RPMI7951 (cell line): ENCODE measurements at regions not wholly inside any gene's neighbourhood (a gene's known extent, or its start where the extent isn't known, plus 50 kb on each side); places are given as distances from the start of the nearest gene placed in this dataset.
"Not testable (repeated sequence)": the region's sequence is repeated elsewhere in the genome, so short reads cannot be mapped to it uniquely, and the experiment has no call there.

Experiments used
- DNase-seq: peaks from one replicate; pipeline ENCODE4 v3.0.0-alpha.2; 2012; ENCODE audit warnings: low read depth

DNA sequence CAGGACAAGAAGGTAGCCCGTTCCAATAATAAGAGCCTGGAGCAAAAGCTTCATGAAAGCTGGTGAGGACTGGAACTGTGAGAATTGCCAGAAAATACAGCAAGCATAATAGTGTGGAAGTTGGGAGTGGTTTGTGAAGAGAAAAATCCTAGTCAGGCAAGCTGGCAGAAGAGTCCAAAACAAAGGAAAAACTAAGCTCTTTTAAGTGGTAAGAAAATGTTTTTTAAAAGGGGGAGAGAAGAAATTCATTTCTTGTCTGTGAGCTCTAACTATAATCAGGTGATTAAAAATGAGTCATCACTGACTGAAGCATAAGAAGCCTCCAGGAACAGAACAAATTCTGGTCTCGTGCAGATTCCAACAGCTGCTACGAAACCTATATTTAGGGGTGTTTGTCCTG is 102.6 kb downstream of the CAAP1 start:
- peak; percentile 32 for DNase-seq

DNA sequence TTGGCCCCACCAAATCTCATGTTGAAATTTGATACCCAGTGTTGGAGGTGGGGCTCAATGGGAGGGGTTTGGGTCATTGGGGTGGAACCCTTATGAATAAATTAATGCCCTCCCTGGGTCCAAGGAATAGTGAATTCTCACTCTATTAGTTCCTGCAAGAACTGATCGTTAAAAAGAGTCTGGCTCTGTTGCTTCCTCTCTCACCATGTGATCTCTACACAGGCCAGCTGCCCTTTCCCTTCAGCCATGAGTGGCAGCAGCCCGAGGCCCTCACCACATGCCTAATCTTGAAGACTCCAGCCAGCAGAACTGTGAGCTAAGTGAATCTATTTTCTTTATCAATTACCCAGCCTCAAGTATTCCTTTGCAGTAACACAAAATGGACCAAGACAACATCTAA is 106.0 kb downstream of the CAAP1 start:
- no peak for DNase-seq

DNA sequence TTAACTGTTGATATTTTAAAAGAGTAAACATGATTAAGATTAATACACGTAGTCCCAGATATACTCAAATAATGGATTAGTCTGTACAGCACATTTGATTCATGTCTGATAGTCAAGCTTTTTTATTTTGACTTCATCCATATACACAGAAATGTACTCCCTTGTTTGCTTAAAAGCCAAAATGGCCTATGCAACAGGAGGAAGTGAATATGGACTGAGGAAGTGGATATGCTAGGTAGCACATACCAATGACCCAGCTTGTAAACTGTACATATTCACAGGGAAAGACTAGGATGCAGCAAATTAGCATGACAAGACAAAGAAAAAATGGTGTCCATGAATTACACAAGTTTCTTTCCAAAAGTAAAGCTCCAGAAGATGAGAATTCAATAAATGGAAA is 109.7 kb downstream of the CAAP1 start:
- DNase-seq, result no peak

DNA sequence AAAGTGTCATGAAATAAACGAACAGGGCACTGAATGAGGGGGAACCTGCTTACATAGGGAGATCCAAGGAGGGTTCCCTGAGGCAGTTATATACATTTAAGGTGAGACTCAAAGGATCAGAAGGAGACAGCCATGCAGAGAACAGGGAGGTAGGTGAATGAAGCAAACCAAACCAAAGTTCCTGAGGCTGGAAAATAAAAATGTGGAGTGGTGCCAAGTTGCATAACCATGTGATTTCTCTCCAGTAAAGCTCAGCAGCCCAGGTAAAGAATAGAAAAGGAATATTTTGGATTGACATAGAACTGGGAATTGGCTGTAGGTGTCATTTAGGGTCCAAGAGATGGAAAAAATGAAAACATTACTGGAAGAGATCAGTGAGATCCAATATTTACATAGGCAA is 110.7 kb downstream of the CAAP1 start:
- DNase-seq, result no peak

DNA sequence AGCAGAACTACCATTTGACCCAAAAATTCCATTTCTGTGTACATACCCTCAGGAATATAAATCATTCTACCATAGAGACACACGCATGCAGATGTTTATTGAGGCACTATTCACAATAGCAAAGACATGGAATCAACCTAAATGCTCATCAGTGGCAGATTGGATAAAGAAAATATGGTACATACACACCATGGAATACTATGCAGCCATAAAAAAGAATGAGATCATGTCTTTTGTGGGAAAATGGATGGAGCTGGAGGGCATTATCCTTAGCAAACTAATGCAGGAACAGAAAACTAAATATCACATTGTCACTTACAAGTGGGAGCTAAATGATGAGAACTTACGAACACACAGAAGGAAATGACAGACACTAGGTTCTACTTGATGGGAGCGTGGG is 112.3 kb downstream of the CAAP1 start:
- DNase-seq, result not testable (repeated sequence)

DNA sequence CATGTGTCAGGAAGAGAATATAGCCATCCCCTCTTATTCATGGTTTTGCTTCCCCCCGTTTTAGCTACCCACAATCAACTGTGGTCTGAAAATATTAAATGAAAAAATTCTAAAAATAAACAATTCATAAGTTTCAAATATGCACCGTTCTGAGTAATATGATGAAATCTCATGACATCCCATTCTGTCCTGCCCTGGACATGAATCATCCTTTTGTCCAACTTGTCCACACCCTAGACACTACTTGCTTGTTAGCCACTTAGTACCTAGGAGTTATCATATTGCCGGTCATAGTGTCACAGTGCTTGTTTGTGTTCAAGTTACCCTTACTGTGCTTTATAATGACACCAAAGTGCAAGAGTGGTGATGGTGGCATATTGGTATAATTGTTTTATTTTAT is 113.5 kb downstream of the CAAP1 start:
- DNase-seq, result peak; percentile 10

DNA sequence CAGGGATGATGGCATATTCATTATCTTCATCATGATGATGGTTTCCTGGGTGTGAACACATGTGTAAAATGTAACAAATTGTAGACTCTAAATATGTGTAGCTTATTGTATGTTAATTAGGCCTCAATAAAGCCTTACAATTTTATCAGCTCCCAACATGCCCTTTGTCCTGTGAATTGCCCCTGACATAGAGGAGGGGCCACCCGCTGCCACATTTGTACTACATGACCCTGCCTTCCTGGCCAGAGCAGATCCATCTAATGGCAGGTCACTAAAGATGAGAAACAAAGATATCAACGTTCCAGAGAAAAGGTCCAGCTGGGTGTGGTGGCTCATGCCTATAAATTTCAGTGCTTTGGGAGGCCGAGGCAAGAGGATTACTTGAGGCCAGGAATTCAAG is 117.2 kb downstream of the CAAP1 start:
- DNase-seq, result no peak

DNA sequence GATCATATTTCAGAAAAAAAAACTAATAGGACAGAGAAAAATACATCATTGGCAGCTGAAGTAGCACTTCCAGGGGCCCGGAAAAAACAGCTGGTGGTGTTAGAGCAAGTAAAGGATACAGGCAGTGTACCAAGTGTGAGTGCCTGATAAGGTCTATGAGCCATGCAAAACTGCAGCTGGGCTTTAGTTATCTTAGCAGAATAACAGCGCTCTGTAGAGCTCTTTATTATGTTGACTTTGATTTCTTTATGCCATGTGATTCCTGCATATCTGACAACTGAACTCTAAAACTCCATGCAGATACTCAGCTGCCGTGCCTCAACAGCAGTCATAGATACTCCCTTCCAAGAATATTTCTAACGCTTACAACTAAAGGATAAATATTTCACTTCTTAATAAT is 119.5 kb downstream of the CAAP1 start:
- no peak for DNase-seq

DNA sequence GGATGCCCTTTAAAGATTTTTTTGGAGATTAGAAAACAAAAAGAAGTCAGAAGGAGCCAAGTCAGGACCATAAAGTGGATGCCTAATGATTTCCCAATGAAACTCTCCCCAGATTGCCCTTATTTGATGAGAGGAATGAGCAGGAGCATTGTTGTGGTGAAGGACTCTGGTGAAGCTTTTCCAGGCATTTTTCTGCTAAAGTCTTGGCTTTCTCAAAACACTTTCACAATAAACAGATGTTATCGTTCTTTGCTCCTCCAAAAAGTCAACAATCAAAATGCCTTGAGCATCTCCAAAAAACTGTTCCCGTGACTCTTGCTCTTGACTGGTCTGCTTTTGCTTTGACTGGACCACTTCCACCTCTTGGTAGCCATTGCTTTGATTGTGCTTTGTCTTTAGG is 121.8 kb downstream of the CAAP1 start:
- no peak for DNase-seq

DNA sequence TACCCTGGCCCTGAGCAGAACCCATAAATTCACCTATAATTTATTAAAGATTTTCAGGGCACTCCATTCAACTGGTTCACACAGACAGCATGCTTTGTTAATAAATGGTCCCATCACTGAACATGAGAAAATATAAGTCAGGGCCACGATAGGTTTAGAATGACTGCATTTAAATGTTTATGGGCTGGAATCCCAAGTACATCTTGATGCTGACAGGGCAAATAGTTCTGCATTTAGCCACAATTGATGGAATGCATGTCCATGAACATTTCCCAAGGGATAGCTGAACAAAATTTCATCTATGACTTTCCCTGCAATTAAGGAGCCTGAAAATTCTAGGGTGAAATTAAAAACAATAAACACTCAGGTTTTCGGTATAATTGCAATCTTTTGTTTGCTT is 124.5 kb downstream of the CAAP1 start:
- DNase-seq, result no peak

DNA sequence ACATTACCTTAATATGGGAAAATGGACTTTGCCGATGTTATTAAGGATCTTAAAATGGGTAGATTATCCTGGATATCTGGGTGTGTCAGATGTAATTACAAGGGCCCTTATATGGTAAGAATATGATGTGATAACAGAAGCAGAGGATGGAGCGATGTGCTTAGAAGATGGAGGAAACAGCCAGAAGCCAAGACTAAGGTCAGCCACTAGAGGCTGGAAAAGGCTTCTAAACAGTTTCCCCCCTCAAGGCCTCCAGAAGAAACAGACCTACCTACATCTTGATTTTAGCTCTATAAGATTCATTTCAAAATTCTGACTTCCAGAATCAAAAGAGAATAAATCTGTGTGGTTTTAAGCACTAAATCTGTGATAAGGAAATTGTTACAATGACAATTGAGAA is 131.9 kb downstream of the CAAP1 start:
- no peak for DNase-seq

DNA sequence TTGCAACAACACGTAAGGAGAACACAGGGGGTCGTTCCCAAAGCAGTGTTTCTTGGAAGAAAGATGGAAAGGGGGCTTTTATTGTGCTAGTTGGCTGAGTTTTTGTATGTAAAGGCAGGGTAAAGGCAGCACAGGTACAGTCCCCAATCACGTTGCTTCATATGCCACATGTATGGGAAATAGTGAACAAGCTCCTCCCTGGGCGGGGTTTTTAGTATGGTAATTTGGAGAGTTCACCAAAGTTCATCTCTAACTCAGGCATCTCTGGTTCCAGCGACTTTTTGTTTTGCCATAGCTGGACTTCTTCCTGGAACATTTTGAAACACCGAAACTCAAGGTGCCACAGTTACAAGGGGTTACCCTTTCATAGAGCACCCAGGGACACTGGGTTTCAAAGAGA is 133.9 kb downstream of the CAAP1 start:
- no peak for DNase-seq

DNA sequence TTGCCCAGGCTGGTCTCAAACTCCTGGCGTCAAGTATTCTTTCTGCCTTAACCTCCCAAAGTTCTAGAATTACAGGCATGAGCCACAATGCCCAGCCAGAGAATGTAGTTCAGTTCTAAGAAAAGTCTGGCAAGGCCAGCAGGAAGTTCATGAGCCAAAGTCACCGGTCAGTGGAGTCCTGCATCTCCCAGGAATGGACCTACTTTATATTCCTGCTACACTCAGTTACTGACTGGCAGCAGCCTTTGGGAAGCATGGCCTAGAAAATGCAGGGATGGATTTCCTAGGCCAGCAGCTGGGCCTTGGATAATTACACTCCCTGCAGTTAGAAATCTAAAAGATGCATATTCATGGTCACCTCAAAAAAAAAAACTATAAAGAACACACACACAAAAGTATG is 135.7 kb downstream of the CAAP1 start:
- no peak for DNase-seq

DNA sequence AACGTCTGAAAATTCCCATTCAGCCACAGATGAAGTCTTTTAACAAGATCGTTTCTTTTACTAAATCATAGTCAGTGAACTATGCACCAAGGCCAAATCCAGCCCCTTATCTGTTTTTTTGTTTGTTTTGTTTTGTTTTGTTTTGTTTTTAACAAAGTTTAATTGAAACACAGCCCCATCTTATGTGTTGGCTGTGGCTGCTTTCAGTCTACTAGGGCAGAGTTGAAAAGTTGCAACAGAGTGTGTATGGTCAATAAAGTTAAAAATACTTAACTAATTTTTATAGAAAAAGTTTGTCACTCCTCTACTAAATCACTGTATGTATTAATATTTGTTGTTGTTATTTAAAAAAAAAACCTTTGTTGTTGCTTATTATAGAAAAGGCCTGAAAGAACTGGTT is 137.1 kb downstream of the CAAP1 start:
- DNase-seq, result no peak

DNA sequence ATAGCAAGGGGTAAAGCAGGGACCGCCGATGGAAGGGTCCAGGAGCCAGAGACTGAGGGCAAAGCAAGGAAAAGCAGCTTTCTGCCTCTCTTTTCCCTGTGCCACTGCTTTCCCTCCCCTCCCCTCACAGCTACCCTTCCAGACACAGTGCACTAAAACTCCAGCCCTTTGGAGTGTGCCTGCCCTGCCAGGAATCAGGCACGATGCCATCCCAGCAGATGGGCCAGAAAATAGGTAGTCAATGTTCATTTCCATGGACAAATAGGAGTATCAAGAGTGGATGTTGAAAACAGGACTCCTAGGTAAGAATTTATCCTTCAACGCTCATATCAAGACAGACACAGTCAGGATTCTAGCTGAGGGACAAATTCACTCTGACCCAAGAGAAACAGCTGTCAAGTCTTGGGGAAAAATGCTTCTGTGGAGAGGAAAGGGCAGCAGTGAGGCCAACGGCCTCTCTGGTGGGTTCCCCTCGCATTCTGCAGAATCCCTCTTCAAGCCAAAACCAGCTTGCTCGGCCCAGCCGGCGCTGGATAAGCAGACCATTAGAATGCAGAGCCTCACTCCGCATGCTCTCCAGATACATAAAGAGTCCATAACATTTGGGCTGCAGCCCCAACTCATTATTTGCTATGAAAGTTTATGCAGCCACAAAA is 138.0 kb downstream of the CAAP1 start:
- no peak for DNase-seq

DNA sequence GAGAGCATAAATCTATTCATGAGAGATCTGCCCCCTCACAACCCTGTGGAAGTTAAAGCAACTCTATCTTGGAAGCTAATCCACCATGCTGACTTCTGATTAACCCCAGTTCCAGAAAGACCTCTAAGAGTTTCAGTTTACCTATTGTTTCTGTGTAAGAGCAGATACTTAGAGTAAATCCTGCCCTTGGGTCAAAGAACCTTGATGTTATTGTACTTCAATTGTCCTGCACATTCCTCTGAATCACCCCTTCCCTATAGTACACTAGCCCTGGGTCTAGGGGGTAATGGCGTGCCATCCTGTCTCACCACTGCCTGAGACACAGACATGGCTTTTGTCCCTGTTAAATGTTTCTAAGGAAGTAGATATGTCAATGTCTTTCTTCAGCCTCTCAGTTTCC is 138.6 kb downstream of the CAAP1 start:
- no peak for DNase-seq

DNA sequence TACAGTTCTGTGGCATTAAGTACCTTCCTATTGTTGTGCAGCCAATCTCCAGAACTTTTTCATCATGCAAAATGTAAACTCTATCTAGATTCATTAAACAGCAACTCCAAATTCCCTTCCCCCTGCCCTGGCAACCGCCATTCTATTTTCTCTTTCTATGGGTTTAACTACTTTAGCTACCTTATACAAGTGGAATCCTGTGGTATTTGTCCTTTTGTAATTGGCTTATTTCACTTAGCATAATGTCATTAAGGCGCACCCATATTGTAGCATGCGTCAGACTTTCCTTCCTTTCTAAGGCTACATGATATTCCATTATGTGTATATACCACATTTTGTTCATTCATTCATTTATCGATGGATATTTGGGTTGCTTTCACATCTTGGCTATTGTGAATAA is 142.4 kb downstream of the CAAP1 start:
- no peak for DNase-seq

DNA sequence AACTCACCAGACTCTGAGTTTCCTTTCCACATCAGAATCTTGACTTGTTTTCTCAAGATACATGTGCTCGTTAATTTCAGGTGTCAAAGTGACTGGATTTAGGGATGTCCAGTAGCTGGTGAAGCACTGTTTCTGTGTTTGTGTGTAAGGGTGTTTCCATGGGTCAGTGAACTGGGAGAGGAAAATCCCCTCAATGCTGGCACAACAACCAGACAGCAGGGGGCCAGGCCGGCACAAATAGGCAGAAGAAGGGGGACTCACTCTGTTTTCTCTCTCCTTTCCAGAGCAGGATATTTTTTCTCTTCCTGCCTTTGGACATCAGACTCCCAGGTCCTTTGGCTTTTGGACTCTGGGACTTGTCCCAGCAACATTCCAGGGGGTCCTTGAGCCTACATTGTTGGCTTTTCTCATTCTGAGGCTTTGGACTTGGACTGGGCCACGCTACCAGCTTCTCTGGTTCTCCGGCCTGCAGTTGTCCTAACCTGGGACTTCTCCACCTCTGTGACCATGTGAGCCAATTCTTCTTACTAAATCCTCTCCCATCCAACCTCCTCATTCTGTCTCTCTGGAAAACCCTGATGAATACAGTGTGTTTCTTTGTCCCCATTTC is 144.0 kb downstream of the CAAP1 start:
- DNase-seq, result no peak

DNA sequence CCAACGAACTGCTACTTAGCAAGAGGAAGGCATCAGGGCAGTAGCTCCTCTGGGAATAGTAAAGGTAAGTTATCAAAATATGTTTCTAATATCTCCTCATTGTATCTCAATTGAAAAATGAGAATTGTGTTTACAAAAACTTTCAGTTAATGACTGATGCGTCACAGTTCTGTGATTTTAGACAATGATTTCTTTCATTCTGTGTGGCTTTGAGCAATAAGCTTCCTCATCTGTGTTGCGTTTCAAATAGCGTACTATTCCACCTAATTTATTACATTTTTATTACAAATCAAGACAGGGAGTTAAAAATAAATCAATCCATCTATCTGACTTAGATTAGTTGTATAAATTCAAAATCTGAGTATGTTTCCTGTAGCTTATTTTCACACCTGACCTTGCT is 145.0 kb downstream of the CAAP1 start:
- no peak for DNase-seq

DNA sequence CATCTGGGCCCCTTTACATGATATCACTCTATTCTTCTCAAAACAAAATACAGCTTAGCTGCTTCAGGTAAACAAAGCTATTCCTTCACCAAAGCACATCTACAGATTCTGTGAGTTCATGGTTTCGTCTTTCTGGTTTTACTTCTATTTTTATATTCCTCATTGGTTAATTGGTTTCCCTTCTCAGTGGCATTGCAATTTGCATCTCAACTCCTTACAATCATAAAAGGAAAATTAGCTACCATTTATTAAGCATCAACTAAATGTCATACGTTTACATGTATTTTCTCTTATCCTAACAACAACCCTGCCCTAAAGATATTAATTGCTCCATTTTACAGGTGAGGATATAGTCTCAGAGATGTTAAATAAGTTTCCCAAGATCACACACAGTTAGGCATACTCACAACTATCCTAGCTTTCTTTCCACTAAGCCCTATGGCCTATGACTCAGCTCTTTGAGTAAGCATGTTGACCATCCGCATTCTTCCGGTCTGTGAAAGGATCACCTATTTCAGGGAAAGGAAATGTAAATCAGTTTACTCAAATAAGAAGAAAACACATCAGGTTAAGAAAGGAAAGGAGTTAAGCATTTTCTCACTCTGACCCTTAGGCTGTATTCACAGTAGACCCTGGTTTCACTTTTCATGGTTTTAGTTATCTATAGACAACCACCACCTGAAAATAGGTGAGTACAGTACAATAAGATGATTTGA is 146.1 kb downstream of the CAAP1 start:
- DNase-seq, result peak; percentile 54

DNA sequence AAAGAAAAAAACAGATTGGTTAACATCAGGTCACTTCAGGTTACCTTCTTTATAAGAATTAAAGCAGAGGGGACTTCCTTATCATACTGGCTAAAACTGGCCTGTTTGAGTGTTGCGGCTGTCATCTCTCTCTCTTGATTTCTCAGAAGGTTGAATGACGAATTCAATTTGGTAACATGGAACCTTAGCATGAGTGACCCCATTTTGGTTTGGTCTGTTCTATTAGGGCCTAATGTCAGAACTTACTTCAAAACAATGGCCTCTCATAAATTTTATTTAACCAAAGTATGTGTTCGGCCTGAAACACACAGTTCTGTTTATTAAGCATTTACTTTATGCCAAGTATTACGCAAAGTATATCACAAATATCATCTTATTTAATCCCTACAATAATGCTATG is 147.5 kb downstream of the CAAP1 start:
- DNase-seq, result no peak

DNA sequence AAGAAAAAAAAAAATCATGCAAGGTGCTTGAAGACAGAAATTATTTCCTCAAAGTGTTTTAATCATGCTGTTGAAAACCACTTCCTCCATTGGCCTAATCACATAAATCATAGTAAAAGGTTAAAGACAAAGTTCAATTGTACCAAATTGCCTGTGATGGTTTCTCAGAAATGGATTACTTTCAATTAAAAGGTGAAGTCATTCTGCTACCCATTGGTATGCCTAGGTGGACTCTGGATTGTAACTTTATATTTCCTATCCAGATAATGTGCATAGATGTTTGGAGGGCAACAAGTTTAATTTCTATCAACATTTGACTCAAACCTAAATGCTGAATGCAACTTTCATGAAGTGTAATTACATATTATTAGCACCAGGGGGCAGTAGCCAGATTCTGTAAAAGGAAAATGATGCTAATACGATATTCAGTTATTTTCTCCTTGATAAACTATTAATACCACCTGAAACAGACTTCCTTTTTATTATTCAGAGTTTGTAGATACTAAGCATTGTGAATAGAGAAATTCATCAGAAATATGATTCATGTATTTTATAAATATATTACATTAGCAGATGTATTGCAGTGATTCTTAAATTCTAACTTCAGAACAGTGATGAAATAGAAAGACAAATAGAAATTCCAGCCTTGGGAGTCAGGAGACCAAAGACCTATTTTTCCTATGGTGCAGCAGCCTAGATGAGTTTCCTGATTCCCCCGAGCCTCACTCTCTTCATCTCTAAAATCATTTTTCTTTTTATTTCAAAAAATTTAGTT is 148.2 kb downstream of the CAAP1 start:
- peak; percentile 26 for DNase-seq
